ENCODE measurements at regions not wholly inside any gene's neighbourhood (a gene's known extent, or its start where the extent isn't known, plus 50 kb on each side); places are given as distances from the start of the nearest gene placed in this dataset.

DNA sequence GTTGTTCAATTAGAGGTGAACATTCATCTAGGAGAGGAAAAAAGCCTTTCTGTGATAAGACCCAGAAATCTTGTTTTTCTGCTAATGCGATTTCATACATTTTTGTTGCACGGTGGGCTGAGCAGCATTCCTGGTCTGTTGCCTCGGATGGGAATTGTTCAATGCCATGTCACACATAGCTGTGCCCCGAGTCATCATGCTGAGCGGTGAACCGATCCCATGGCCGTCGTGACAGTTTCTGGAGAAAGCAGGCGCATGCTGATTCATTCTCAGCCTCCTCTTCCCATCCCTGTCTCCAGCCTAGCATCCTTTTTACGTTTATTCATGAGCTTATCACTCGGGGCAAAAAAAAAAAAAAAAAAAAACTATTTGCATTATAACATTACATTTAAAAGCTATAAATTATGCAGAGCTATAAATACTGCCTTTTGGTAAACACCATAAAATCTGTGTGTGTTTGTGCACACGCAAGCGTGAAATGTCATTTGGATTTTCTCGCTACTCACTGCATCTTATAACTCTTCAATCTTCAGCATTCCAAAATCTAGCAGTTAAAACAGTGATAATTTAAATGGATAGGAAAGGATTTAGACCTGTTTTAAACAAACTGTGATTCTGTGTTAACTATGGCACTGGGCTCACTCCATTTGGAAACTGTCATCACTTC, 58.9 kb upstream of the IFNGR1 start:
- TF ChIP-seq, protein P1, sequence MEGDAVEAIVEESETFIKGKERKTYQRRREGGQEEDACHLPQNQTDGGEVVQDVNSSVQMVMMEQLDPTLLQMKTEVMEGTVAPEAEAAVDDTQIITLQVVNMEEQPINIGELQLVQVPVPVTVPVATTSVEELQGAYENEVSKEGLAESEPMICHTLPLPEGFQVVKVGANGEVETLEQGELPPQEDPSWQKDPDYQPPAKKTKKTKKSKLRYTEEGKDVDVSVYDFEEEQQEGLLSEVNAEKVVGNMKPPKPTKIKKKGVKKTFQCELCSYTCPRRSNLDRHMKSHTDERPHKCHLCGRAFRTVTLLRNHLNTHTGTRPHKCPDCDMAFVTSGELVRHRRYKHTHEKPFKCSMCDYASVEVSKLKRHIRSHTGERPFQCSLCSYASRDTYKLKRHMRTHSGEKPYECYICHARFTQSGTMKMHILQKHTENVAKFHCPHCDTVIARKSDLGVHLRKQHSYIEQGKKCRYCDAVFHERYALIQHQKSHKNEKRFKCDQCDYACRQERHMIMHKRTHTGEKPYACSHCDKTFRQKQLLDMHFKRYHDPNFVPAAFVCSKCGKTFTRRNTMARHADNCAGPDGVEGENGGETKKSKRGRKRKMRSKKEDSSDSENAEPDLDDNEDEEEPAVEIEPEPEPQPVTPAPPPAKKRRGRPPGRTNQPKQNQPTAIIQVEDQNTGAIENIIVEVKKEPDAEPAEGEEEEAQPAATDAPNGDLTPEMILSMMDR (IDR thresholded peaks at IDR 0.05; ENCODE audit: insufficient read depth, low read depth, low read length), result no peak
- TF ChIP-seq EZH2 (IDR thresholded peaks at IDR 0.05; ENCODE audit: insufficient read depth, low read length), result no peak
